ENCODE measurements at regions not wholly inside any gene's neighbourhood (a gene's known extent, or its start where the extent isn't known, plus 50 kb on each side); places are given as distances from the start of the nearest gene placed in this dataset.
"Not testable (repeated sequence)": the region's sequence is repeated elsewhere in the genome, so short reads cannot be mapped to it uniquely, and the experiment has no call there.

GRCh38 chr9:129435988-129436717 lies 184.7 kb downstream of the C9orf50 start:
- DNase-seq (ENCODE audit: low read depth in 2 of 2) = no peak

GRCh38 chr9:129435291-129435690 lies 185.6 kb downstream of the C9orf50 start:
- no peak for DNase-seq (ENCODE audit: low read depth in 2 of 2)

GRCh38 chr9:129434187-129434586 lies 186.7 kb downstream of the C9orf50 start:
- no peak for DNase-seq (ENCODE audit: low read depth in 2 of 2)

GRCh38 chr9:129432297-129433154 lies 188.4 kb downstream of the C9orf50 start:
- no peak for DNase-seq (ENCODE audit: low read depth in 2 of 2)

- DNase-seq (ENCODE audit: low read depth in 2 of 2) = no peak
These were observed 189.8 kb downstream of the C9orf50 start for GRCh38 chr9:129430940-129431643.

GRCh38 chr9:129428864-129429577 lies 191.9 kb downstream of the C9orf50 start:
- no peak for DNase-seq (ENCODE audit: low read depth in 2 of 2)

GRCh38 chr9:129427149-129427548 lies 193.8 kb downstream of the C9orf50 start:
- DNase-seq (ENCODE audit: low read depth in 2 of 2) = no peak

GRCh38 chr9:129423755-129424154 lies 197.1 kb downstream of the C9orf50 start:
- not testable (repeated sequence) for DNase-seq (ENCODE audit: low read depth in 2 of 2)

GRCh38 chr9:129423216-129423615 lies 197.7 kb downstream of the C9orf50 start:
- DNase-seq (ENCODE audit: low read depth in 2 of 2) = no peak

GRCh38 chr9:129422843-129423192 lies 198.1 kb downstream of the C9orf50 start:
- peak; percentile 76 to 82 for DNase-seq (ENCODE audit: low read depth in 2 of 2)

- no peak for DNase-seq (ENCODE audit: low read depth in 2 of 2)
These were observed 198.7 kb downstream of the C9orf50 start for GRCh38 chr9:129422032-129422842.

- no peak for DNase-seq (ENCODE audit: low read depth in 2 of 2)
These were observed 199.5 kb downstream of the C9orf50 start for GRCh38 chr9:129421371-129421770.

GRCh38 chr9:129420721-129421120 lies 200.2 kb downstream of the C9orf50 start:
- no peak for DNase-seq (ENCODE audit: low read depth in 2 of 2)

GRCh38 chr9:129419382-129419899 lies 201.5 kb downstream of the C9orf50 start:
- DNase-seq (ENCODE audit: low read depth in 2 of 2) = no peak

- no peak for DNase-seq (ENCODE audit: low read depth in 2 of 2)
These were observed 202.4 kb downstream of the C9orf50 start for GRCh38 chr9:129418451-129418850.

GRCh38 chr9:129416821-129417539 lies 203.9 kb downstream of the C9orf50 start:
- no peak for DNase-seq (ENCODE audit: low read depth in 2 of 2)

GRCh38 chr9:129415942-129416651 lies 204.8 kb downstream of the C9orf50 start:
- no peak for DNase-seq (ENCODE audit: low read depth in 2 of 2)

- no peak for DNase-seq (ENCODE audit: low read depth in 2 of 2)
These were observed 205.6 kb downstream of the C9orf50 start for GRCh38 chr9:129414993-129415941.
